Mammary epithelial cell (primary cell): ENCODE measurements at regions not wholly inside any gene's neighbourhood (a gene's known extent, or its start where the extent isn't known, plus 50 kb on each side); places are given as distances from the start of the nearest gene placed in this dataset.

ENCODE experiments used
- CTCF ChIP-seq, 2 donors: IDR thresholded peaks in 1 of 2; conservative IDR thresholded peaks in 1 of 2; 2 replicates each; pipeline ENCODE4 v1.5.1; 2011 to 2012; ENCODE audit warnings: inconsistent platforms in 2 of 2, low read length in 2 of 2, mild to moderate bottlenecking in 2 of 2, control low read depth in 1 of 2, low read depth in 1 of 2; ENCODE audit not compliant: insufficient read depth in 1 of 2; ENCODE audit errors: extremely low read depth in 1 of 2
- EZH2 ChIP-seq: IDR thresholded peaks from 2 replicates; pipeline ENCODE4 v1.6.1; 2012; ENCODE audit warnings: low read length, inconsistent platforms, borderline replicate concordance

DNA sequence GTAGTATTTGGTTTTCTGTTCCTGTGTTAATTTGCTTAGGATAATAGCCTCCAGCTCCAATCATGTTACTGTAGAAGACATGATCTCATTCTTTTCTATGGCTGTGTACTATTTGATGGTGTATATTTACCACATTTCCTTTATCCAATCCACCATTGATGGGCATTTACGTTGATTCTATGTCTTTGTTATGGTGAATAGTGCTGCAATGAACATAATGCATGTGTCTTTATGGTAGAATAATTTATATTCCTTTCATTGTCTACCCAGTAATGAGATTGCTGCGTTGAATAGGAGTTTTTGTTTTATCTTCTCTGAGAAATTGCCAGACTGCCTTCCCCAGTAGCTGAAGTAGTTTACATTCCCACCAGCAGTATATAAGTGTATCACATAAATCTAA, 538.8 kb downstream of the LRRIQ3 start:
- TF ChIP-seq CTCF (conservative IDR thresholded peaks at IDR 0.05 in 1 of 2, IDR thresholded peaks at IDR 0.05 in 1 of 2; ENCODE audit: extremely low read depth in 1 of 2, insufficient read depth in 1 of 2, low read depth in 1 of 2, low read length in 2 of 2) (no peak), EZH2 (no peak)
